ENCODE measurements at regions not wholly inside any gene's neighbourhood (a gene's known extent, or its start where the extent isn't known, plus 50 kb on each side); places are given as distances from the start of the nearest gene placed in this dataset.

- Histone ChIP-seq H3K36me3 (ENCODE audit: insufficient read depth, low read length) (no peaks in the 10 kb centered on the region), H3K27me3 (ENCODE audit: insufficient read depth, low read length) (peaks cover 7% of the 10 kb centered on the region; the same call in 1 of the 2 replicates), H2AFZ (ENCODE audit: low read length, unreplicated experiment) (no peak overlapping the region), H3K79me2 (ENCODE audit: control insufficient read depth, insufficient read depth, low read length, unreplicated experiment) (no peaks in the 10 kb centered on the region), H3K4me3 (ENCODE audit: low read depth, low read length) (no peak overlapping the region), H3K27ac (ENCODE audit: low read depth, low read length) (no peak overlapping the region), H3K4me1 (ENCODE audit: control insufficient read depth, insufficient read depth, low read length, unreplicated experiment) (no peaks in the 10 kb centered on the region)
Observed at GRCh38 chr11:59302991-59303390, 55.7 kb upstream of the OR5AN1 start.

GRCh38 chr11:59295435-59295834 is 63.3 kb upstream of the OR5AN1 start:
- Histone ChIP-seq H3K36me3 (ENCODE audit: insufficient read depth, low read length) (no peaks in the 10 kb centered on the region), H3K4me3 (ENCODE audit: low read depth, low read length) (no peak overlapping the region), H2AFZ (ENCODE audit: low read length, unreplicated experiment) (no peak overlapping the region), H3K27me3 (ENCODE audit: insufficient read depth, low read length) (peaks cover 47% of the 10 kb centered on the region), H3K4me1 (ENCODE audit: control insufficient read depth, insufficient read depth, low read length, unreplicated experiment) (no peaks in the 10 kb centered on the region), H3K27ac (ENCODE audit: low read depth, low read length) (no peak overlapping the region), H3K79me2 (ENCODE audit: control insufficient read depth, insufficient read depth, low read length, unreplicated experiment) (no peaks in the 10 kb centered on the region)

DNA sequence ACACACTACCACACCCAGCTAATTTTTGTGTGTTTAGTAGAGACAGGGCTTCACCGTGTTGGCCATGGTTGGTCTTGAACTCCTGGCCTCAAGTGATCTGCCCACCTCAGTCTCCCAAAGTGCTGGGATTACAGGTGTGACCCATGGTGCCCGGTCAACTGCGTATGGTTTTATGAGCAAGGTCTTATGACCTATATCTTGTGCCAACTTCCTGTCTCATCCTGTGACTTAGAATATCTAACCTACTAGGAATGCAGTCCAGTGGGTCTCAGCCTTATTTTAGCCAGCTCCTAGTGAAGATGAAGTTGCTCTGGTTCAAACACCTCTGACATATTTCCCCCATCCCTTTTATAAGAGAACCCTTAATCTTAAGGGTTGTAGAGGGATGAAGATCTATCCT is 66.1 kb upstream of the OR5AN1 start:
- no peaks in the 10 kb centered on the region for H3K79me2 ChIP-seq (ENCODE audit: control insufficient read depth, insufficient read depth, low read length, unreplicated experiment)
- no peak overlapping the region for H2AFZ ChIP-seq (ENCODE audit: low read length, unreplicated experiment)
- H3K4me1 ChIP-seq (ENCODE audit: control insufficient read depth, insufficient read depth, low read length, unreplicated experiment) = no peaks in the 10 kb centered on the region
- no peak overlapping the region for H3K4me3 ChIP-seq (ENCODE audit: low read depth, low read length)
- H3K27me3 ChIP-seq (ENCODE audit: insufficient read depth, low read length) = peaks cover 67% of the 10 kb centered on the region
- H3K27ac ChIP-seq (ENCODE audit: low read depth, low read length) = no peak overlapping the region
- no peaks in the 10 kb centered on the region for H3K36me3 ChIP-seq (ENCODE audit: insufficient read depth, low read length)

DNA sequence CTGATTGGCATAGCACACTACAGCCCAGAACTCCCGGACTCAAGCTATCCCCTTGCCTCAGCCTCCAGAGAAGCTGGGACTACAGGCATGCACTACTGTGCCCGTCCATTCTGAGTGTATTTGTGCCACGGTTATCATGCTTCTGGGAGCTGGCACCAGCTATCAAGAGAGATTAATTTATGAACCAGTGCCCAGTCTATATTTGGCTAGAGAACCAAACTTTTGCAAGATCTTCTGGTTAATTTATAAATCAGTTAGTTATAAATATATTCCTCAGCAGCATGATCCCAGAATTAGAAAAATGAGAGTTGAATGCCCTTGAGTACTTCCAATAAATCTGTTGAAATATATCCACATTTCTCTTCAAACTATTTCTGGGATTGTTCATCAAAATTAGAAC is 67.5 kb upstream of the OR5AN1 start:
- Histone ChIP-seq H3K27me3 (ENCODE audit: insufficient read depth, low read length) (peaks cover 72% of the 10 kb centered on the region), H3K36me3 (ENCODE audit: insufficient read depth, low read length) (no peaks in the 10 kb centered on the region), H3K27ac (ENCODE audit: low read depth, low read length) (no peak overlapping the region), H3K4me3 (ENCODE audit: low read depth, low read length) (no peak overlapping the region), H2AFZ (ENCODE audit: low read length, unreplicated experiment) (no peak overlapping the region), H3K4me1 (ENCODE audit: control insufficient read depth, insufficient read depth, low read length, unreplicated experiment) (no peaks in the 10 kb centered on the region), H3K79me2 (ENCODE audit: control insufficient read depth, insufficient read depth, low read length, unreplicated experiment) (no peaks in the 10 kb centered on the region)

GRCh38 chr11:59289356-59290181 is 69.1 kb upstream of the OR5AN1 start:
- Histone ChIP-seq H3K4me1 (ENCODE audit: control insufficient read depth, insufficient read depth, low read length, unreplicated experiment) (no peaks in the 10 kb centered on the region), H3K27me3 (ENCODE audit: insufficient read depth, low read length) (peaks cover 79% of the 10 kb centered on the region), H3K4me3 (ENCODE audit: low read depth, low read length) (no peak overlapping the region), H3K36me3 (ENCODE audit: insufficient read depth, low read length) (no peaks in the 10 kb centered on the region), H3K79me2 (ENCODE audit: control insufficient read depth, insufficient read depth, low read length, unreplicated experiment) (no peaks in the 10 kb centered on the region), H2AFZ (ENCODE audit: low read length, unreplicated experiment) (no peak overlapping the region), H3K27ac (ENCODE audit: low read depth, low read length) (no peak overlapping the region)

DNA sequence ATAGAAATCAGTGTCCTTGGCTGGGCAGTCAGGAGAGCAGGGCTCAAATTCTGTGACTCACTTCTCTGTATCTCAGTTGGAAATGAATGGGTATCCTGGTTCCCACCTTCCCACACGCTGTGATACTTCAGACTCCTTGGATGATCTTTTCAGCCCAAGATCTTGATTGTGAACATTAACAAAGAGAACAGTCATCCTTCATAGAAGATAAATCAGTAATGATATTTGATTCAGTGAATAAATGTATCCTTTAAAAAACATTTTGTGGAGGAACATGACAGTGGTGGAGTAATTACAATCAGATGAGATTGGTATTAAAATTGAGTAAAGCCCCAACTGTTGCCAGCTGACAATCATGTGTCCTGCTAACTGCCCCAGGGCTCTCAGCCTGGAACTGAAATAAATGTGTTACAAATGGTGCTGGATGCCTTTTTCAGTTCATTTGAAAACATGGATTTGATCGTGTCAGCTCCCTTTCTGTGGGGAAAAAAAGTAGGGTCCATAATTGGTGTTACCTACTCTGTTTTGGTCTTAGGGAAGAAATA is 72.9 kb upstream of the OR5AN1 start:
- Histone ChIP-seq H3K36me3 (ENCODE audit: insufficient read depth, low read length) (no peaks in the 10 kb centered on the region), H3K27me3 (ENCODE audit: insufficient read depth, low read length) (peaks cover 61% of the 10 kb centered on the region), H3K4me1 (ENCODE audit: control insufficient read depth, insufficient read depth, low read length, unreplicated experiment) (no peaks in the 10 kb centered on the region), H2AFZ (ENCODE audit: low read length, unreplicated experiment) (no peak overlapping the region), H3K79me2 (ENCODE audit: control insufficient read depth, insufficient read depth, low read length, unreplicated experiment) (no peaks in the 10 kb centered on the region), H3K4me3 (ENCODE audit: low read depth, low read length) (no peak overlapping the region), H3K27ac (ENCODE audit: low read depth, low read length) (no peak overlapping the region)

GRCh38 chr11:59284773-59285129 is 72.0 kb upstream of the MPEG1 start:
- Histone ChIP-seq H3K27ac (ENCODE audit: low read depth, low read length) (no peak overlapping the region), H3K4me1 (ENCODE audit: control insufficient read depth, insufficient read depth, low read length, unreplicated experiment) (no peaks in the 10 kb centered on the region), H3K4me3 (ENCODE audit: low read depth, low read length) (no peak overlapping the region), H3K36me3 (ENCODE audit: insufficient read depth, low read length) (no peaks in the 10 kb centered on the region), H3K27me3 (ENCODE audit: insufficient read depth, low read length) (peaks cover 50% of the 10 kb centered on the region), H3K79me2 (ENCODE audit: control insufficient read depth, insufficient read depth, low read length, unreplicated experiment) (no peaks in the 10 kb centered on the region), H2AFZ (ENCODE audit: low read length, unreplicated experiment) (no peak overlapping the region)

DNA sequence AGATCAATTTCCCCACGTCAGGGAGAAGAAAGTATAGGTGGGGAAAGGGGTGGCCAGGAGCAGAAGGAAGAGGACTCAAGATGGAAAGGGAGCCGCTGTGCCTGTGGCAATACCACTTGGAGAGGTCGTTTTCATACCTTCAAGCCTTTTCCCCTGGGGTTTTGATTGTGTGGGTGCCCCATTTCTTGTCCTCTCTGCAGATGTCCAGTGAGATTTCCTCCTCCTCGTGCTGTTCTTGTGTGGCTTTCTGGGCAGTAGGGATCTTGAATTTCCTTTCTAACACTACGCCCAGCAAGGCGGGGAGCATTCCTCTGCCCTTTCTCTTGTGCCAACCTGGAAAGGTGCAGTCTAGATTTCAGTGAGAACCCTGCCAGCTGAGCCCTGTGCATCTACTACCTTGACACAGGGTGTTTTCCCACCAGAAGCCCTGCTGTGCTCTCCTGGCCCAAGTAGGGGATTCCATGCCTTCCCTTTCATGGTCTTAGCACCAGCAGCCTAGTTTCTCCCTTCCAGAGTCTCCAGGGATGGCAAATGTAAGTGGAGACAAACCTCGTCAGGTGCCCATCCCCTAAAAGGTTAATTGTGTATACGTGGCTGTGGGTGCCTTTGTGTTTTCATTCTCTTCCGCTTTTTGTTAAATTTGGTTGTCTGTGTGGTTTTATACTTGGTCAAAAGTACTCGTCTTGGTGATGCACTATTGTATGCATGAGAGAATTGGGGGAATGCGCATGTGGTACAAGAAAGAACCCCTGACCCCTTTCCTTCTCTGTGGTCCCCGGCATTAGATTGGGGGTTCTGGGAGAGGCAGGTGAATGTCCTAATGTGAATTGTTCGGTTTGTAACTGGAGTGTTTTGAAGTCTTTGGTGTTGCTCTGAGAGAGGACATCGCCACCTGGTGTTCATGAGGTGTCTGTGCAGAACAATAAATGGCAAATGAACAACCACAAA is 71.4 kb upstream of the MPEG1 start:
- H3K79me2 ChIP-seq (ENCODE audit: control insufficient read depth, insufficient read depth, low read length, unreplicated experiment) = no peaks in the 10 kb centered on the region
- H3K27me3 ChIP-seq (ENCODE audit: insufficient read depth, low read length) = peaks cover 44% of the 10 kb centered on the region
- H3K4me1 ChIP-seq (ENCODE audit: control insufficient read depth, insufficient read depth, low read length, unreplicated experiment) = no peaks in the 10 kb centered on the region
- no peak overlapping the region for H2AFZ ChIP-seq (ENCODE audit: low read length, unreplicated experiment)
- no peaks in the 10 kb centered on the region for H3K36me3 ChIP-seq (ENCODE audit: insufficient read depth, low read length)
- no peak overlapping the region for H3K27ac ChIP-seq (ENCODE audit: low read depth, low read length)
- H3K4me3 ChIP-seq (ENCODE audit: low read depth, low read length) = no peak overlapping the region

GRCh38 chr11:59283311-59283710 is 70.6 kb upstream of the MPEG1 start:
- Histone ChIP-seq H3K36me3 (ENCODE audit: insufficient read depth, low read length) (no peaks in the 10 kb centered on the region), H3K27ac (ENCODE audit: low read depth, low read length) (no peak overlapping the region), H2AFZ (ENCODE audit: low read length, unreplicated experiment) (no peak overlapping the region), H3K4me1 (ENCODE audit: control insufficient read depth, insufficient read depth, low read length, unreplicated experiment) (no peaks in the 10 kb centered on the region), H3K27me3 (ENCODE audit: insufficient read depth, low read length) (peaks cover 37% of the 10 kb centered on the region), H3K79me2 (ENCODE audit: control insufficient read depth, insufficient read depth, low read length, unreplicated experiment) (no peaks in the 10 kb centered on the region), H3K4me3 (ENCODE audit: low read depth, low read length) (no peak overlapping the region)

DNA sequence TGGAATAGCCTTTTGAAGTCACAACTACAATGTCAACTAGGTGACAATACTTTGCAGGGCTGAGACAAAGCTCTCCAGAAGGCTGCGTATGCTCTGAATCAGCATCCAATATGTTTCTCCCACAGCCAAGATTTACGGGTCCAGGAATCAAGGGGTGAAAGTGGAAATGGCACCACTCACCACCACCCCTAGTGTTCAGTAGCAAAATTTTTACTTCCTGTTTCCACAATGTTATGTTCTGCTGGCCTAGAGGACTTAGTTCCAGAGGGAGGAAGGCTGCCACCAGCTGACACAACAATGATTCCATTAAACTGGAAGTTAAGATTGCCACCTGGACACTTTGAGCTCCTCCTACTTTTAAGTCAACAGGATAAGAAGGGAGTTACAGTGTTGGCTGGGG is 68.5 kb upstream of the MPEG1 start:
- no peak overlapping the region for H3K27ac ChIP-seq (ENCODE audit: low read depth, low read length)
- H3K4me1 ChIP-seq (ENCODE audit: control insufficient read depth, insufficient read depth, low read length, unreplicated experiment) = no peaks in the 10 kb centered on the region
- no peak overlapping the region for H3K4me3 ChIP-seq (ENCODE audit: low read depth, low read length)
- peaks cover 23% of the 10 kb centered on the region for H3K27me3 ChIP-seq (ENCODE audit: insufficient read depth, low read length)
- no peaks in the 10 kb centered on the region for H3K36me3 ChIP-seq (ENCODE audit: insufficient read depth, low read length)
- no peak overlapping the region for H2AFZ ChIP-seq (ENCODE audit: low read length, unreplicated experiment)
- H3K79me2 ChIP-seq (ENCODE audit: control insufficient read depth, insufficient read depth, low read length, unreplicated experiment) = no peaks in the 10 kb centered on the region

Data from ACC112 (cell line).